ENCODE measurements at regions not wholly inside any gene's neighbourhood (a gene's known extent, or its start where the extent isn't known, plus 50 kb on each side); places are given as distances from the start of the nearest gene placed in this dataset.
"Not testable (repeated sequence)": the region's sequence is repeated elsewhere in the genome, so short reads cannot be mapped to it uniquely, and the experiment has no call there.

DNA sequence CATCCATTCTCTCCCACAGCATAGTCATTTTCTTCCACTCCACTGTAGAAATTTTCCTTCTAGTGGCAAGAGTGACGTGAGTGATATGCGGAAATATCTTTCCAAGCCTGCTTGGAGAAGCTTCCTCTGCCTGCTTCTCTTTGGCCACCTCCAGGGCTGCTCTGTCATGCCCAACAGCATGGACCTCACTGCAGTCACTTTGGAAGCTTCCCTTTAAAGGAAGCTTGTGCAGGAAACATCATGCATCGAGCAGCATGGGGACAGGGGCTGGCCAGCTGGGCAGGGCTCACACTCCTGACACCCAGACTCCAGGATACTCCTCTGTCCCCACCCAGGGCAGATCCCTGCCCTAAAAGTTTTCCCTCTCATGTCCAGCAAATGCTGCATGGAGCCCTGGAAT is 241.6 kb downstream of the ANKRD30B start:
- H3K36me3 ChIP-seq; H3K4me1 ChIP-seq; H3K27me3 ChIP-seq; intact Hi-C loops (cut with DNase I); H3K27ac ChIP-seq; DNase-seq; H3K4me3 ChIP-seq: not testable (repeated sequence)
- peaks cover 0 to 22% (median 3%) of the 10 kb centered on the region in 3 donors for H3K9me3 ChIP-seq
- 64 to 85% methylated on average over 2 of the region's 3 CpGs for WGBS, 2 donors

DNA sequence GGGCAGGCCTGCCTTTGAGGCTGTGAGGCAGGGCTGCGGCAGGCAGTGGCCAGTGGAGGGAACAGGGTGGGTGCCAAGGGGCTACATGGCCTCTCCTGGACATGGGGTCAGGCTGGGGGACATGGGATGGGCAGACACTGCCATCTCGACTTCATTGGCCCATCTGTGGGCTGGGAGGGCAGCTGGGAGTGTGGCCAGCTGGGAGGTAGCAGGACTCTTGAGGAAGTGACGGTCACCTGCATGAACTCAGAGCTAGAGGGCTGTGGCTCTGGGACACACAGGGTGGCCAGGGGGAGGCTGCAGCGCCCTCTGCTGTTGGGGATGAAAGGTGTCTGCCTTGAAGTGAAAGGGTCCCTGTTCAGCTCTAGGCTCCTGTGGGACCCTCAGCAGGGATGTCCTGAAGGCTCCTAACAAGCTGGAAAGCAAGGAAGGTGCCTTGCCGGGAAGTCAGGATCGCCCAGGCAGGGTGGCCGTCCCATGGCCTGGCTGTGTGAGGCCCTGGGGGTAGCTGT is 244.0 kb downstream of the ANKRD30B start:
- H3K27me3 ChIP-seq; intact Hi-C loops (cut with DNase I); H3K36me3 ChIP-seq; H3K4me1 ChIP-seq; H3K27ac ChIP-seq; H3K4me3 ChIP-seq; DNase-seq: not testable (repeated sequence)
- WGBS, 2 donors, result 71% methylated on average over 1 of the region's 7 CpGs; no CpG with 5 or more reads in 1 of the 2 donors
- H3K9me3 ChIP-seq, result peaks cover 0 to 22% (median 3%) of the 10 kb centered on the region in 3 donors

DNA sequence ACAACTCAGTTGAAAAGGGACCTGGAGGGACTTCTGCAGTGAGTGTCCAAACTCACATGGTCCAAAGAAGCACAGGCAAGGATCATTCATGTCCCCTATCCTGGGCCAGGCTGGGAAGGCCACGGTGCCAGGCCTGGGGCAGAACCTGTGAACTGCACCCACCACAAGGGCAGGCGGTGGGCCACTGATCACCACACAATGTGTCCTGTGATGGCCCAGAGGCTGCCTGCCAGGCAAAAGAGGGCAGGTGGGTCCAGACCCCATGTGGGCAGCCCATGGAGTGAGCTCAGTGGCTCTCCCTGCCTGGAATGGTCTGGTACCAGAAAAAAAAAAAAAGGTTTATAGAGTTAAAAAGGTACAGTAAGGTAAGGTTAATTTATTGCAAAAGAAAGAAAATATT is 244.8 kb downstream of the ANKRD30B start:
- H3K27ac ChIP-seq; H3K27me3 ChIP-seq; DNase-seq; H3K4me1 ChIP-seq; H3K36me3 ChIP-seq; intact Hi-C loops (cut with DNase I); H3K4me3 ChIP-seq: not testable (repeated sequence)
- WGBS, 2 donors, result 83% methylated on average over 2 of the region's 2 CpGs; no CpG with 5 or more reads in 1 of the 2 donors
- peaks cover 0 to 28% (median 3%) of the 10 kb centered on the region in 3 donors for H3K9me3 ChIP-seq

DNA sequence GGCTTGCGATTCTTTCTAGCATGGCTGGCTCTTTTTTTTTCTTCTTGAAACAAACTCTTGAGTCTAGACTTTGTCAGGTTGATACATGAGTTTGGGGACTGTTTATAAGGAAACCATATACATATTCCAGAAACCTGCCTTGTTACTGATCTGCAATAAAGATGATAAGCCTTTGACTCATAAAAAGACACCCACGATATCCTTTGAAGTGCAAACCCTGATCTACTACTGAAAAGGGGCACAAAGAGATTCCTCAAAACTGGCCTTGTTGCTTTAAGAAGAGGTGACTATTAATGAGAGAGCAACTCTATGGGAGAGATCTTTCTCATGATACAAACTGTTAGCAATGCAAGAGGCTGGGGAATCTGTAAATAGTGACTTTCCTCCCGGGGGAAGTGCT is 247.1 kb downstream of the ANKRD30B start:
- intact Hi-C loops (cut with DNase I), result not testable (repeated sequence)

DNA sequence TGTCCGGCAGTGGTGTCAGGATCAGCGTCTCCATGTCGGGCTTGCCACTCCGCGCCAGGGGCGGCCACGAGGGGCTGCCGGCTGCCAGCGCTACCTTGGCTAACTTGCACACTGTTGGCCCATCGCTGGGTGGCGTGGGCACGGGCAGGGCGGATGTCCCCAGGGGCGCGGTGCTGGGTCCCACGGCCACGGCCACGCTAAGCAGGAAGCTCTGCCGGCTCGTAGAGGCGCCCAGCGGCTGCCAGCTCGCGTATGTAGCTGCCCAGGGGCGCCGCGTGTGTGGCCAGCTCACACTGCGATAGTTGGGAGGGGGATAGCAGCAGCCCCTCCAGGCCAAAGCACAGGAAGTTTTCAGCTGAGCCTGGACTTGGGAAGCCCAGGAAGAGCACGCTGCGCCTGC is 249.4 kb downstream of the ANKRD30B start:
- no peak for DNase-seq
- H3K27me3 ChIP-seq, result peaks cover 0 to 4% (median 0%) of the 10 kb centered on the region in 4 donors
- H3K9me3 ChIP-seq, result peaks cover 0 to 50% (median 26%) of the 10 kb centered on the region in 3 donors
- intact Hi-C loops (cut with DNase I), result no loop called here
- no peak overlapping the region for H3K27ac ChIP-seq
- H3K36me3 ChIP-seq, result no peaks in the 10 kb centered on the region
- 97% methylated on average over 10 of the region's 30 CpGs; no CpG with 5 or more reads in 1 of the 2 donors for WGBS, 2 donors
- H3K4me3 ChIP-seq, result no peak overlapping the region
- no peaks in the 10 kb centered on the region for H3K4me1 ChIP-seq
- TF ChIP-seq, protein P1, sequence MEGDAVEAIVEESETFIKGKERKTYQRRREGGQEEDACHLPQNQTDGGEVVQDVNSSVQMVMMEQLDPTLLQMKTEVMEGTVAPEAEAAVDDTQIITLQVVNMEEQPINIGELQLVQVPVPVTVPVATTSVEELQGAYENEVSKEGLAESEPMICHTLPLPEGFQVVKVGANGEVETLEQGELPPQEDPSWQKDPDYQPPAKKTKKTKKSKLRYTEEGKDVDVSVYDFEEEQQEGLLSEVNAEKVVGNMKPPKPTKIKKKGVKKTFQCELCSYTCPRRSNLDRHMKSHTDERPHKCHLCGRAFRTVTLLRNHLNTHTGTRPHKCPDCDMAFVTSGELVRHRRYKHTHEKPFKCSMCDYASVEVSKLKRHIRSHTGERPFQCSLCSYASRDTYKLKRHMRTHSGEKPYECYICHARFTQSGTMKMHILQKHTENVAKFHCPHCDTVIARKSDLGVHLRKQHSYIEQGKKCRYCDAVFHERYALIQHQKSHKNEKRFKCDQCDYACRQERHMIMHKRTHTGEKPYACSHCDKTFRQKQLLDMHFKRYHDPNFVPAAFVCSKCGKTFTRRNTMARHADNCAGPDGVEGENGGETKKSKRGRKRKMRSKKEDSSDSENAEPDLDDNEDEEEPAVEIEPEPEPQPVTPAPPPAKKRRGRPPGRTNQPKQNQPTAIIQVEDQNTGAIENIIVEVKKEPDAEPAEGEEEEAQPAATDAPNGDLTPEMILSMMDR (IDR thresholded peaks at IDR 0.05), result no peak
- no peak for TF ChIP-seq POLR2A (IDR thresholded peaks at IDR 0.05)

More for the DNA sequence above, 247.1 kb downstream of the ANKRD30B start:
- not testable (repeated sequence) for H3K36me3 ChIP-seq, H3K27me3 ChIP-seq, DNase-seq, H3K27ac ChIP-seq, H3K4me3 ChIP-seq, H3K4me1 ChIP-seq
- WGBS, 2 donors, result 81 to 82% methylated on average over 3 of the region's 3 CpGs
- H3K9me3 ChIP-seq, result peaks cover 0 to 44% (median 13%) of the 10 kb centered on the region in 3 donors

DNA sequence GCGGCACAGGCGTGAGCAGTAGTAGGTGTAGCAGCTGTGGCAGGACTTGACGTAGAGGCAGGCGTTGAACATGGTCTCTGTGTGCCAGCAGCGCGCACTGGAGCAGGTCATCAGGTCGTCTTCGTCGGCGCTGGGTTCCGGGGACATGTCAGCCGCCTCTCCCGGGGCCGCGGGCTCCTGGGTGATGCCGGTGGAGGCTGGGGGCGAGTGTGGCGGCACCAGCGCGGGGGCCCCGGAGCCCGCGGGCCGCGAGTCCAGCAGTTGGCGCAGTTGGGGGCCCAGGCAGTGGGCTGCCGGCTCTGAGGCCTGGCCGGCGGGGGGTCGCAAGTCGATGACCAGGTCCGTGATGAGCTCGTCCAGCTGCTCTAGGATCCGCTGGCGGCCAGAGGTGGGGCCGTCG is 249.9 kb downstream of the ANKRD30B start:
- H3K4me1 ChIP-seq; H3K27me3 ChIP-seq; DNase-seq; H3K36me3 ChIP-seq; H3K27ac ChIP-seq; H3K4me3 ChIP-seq; intact Hi-C loops (cut with DNase I): not testable (repeated sequence)
- 98% methylated on average over 8 of the region's 37 CpGs; no CpG with 5 or more reads in 1 of the 2 donors for WGBS, 2 donors
- H3K9me3 ChIP-seq, result peaks cover 0 to 54% (median 26%) of the 10 kb centered on the region in 3 donors

DNA sequence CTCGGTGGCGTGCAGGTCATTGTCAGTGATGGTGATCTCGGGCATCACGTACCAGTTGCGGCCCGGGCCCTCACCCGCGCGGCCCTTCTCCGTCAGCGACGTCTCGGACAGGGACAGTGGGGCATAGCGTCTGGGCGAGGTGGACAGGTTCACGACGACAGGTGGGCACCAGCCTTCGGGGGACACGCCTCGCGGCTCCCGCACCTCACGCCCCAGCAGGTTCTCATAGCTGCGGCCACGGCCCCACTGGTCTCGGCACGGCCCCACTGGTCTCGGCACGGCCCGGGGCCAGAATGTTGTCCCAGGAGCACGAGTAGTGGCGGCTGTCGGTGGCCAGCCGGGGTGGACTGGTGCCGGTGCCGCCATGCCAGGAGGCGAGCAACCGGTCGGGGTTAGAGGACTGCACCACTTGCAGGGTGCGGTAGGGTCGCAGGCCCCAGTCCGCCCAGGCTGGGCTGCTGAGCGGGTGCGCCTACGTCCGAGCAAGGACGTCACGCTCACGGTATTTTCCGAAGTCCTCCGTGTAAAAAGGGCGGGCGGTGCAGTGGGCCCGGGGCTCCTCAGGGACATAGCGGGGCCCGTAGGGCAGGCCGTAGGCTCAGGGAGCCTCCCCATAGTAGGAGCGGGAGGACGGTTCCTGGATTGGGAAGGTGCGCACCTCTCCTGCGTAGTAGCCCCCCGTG is 250.5 kb downstream of the ANKRD30B start:
- DNase-seq, result not testable (repeated sequence)
- WGBS, 2 donors, result 98% methylated on average over 8 of the region's 62 CpGs; no CpG with 5 or more reads in 1 of the 2 donors

DNA sequence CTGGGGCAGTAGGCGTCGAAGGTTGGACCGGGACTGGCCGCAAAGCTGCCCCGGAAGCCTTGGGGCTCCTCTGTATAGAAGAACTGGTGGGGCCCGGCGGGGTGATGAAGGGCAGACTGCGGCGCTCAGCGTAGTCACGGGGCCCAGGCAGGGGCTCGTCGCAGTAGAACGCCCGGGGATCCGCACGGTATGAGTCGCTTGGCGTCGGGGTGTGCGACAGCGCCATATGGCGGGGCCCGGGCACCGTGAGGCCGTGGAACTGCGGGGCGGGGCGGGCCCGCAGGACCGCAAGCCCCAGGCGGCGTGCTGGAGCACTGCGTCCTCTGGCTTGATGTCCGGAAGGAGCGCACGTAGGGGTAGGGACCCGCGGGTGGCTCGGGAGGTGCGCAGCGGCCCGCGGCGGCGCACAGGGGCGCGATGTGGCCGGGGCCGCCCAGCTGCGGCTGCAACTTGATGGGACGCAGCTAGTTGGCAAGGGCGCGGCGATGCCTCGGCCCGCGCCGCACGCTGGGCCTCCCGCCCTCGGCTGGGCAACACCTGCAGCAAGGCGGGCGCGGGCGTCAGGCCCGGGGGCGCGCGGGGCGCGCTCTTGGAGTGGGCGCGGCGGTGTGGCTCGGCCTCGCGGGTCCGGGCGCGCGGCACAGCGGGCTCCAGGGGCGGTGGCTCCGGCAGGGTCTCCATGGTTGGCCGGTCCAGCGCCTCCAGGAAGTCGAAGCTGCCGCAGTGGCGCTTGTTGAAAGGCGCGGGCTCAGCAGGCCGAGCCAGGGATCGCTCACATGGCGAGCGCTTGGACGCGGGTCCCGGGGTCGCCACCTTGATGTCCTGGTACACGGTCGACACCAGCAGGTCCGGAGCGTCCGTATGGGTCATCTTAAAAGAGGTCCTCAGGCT is 251.4 kb downstream of the ANKRD30B start:
- 80% methylated on average over 4 to 22 of the region's 105 CpGs for WGBS, 2 donors
- TF ChIP-seq POLR2A (IDR thresholded peaks at IDR 0.05), result no peak
- TF ChIP-seq, protein P1 (IDR thresholded peaks at IDR 0.05), result no peak
- H3K9me3 ChIP-seq, result peaks cover 0 to 68% (median 33%) of the 10 kb centered on the region in 3 donors
- DNase-seq, result no peak
- no peak overlapping the region for H3K27ac ChIP-seq
- intact Hi-C loops (cut with DNase I), result no loop called here
- no peaks in the 10 kb centered on the region for H3K4me1 ChIP-seq
- no peaks in the 10 kb centered on the region for H3K36me3 ChIP-seq
- H3K27me3 ChIP-seq, result peaks cover 0 to 4% (median 0%) of the 10 kb centered on the region in 4 donors
- H3K4me3 ChIP-seq, result no peak overlapping the region

More for the DNA sequence above, 250.5 kb downstream of the ANKRD30B start:
- H3K27me3 ChIP-seq; intact Hi-C loops (cut with DNase I); H3K36me3 ChIP-seq; H3K27ac ChIP-seq; H3K4me1 ChIP-seq; H3K4me3 ChIP-seq: not testable (repeated sequence)
- H3K9me3 ChIP-seq, result peaks cover 0 to 60% (median 31%) of the 10 kb centered on the region in 3 donors

DNA sequence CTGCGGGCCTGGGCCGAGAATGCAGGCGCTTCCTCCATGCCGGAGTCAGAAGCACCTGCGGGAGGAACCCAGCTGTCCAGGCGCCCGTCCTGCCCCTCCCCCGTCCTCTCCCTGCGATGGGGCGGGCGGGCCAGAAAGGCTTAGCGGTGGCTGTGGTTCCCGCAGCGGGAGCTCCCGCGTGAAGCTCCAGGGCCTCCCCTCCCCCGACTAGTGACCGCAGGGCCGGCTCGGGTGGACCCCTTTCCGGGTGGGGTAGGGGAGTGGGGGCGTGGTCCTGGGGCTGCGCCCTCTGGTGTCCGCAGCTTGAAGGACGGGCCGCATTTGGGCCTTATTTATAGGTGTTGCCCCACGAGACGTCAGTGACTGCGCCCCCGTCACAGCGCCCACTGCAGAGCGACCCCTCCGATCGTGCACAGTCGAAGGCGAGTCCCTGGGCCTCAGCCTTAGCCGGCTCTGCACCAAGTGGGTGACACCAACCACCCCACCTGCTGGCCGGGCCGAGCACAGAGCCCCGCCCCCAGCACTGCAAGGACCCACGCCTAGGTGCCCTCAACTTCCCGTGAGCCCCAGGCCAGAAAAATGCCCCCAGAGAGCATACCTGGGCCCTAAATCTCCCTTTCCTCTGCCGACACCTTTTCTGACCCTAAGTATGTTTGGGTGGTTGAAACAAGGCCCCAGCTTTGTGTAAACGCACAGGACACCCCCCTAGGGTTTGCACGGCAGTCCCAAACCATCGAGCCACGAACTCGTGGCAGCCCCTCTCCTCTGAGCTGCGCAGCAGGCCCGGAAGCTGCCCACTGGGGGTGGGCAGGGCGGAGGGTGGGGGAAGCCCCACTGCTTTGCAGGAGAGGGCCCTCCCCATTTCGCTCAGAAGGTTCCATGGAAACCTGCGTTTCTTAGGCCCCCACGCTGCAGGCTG is 252.4 kb downstream of the ANKRD30B start:
- H3K27ac ChIP-seq; H3K36me3 ChIP-seq; H3K4me1 ChIP-seq; H3K4me3 ChIP-seq; intact Hi-C loops (cut with DNase I); H3K27me3 ChIP-seq; DNase-seq: not testable (repeated sequence)
- WGBS, 2 donors, result 46 to 86% methylated on average over 6 to 20 of the region's 54 CpGs
- peaks cover 0 to 79% (median 39%) of the 10 kb centered on the region in 3 donors for H3K9me3 ChIP-seq

Measured in esophagus squamous epithelium (tissue), 5 donors.